Endometrium (tissue), 2 donors: ENCODE measurements at regions not wholly inside any gene's neighbourhood (a gene's known extent, or its start where the extent isn't known, plus 50 kb on each side); places are given as distances from the start of the nearest gene placed in this dataset.
"Not testable (repeated sequence)": the region's sequence is repeated elsewhere in the genome, so short reads cannot be mapped to it uniquely, and the experiment has no call there.

Experiments used
- FAIRE-seq: peaks from 2 replicates; lab custom pipeline; 2012; peaks lifted over from hg19 to GRCh38; lab: Jason Lieb, UNC
- donor health status: control.
- donor health status: control.

- FAIRE-seq, result no peak
Observed at GRCh38 chr20:41784209-41784958, 166.2 kb upstream of the CHD6 start.

- no peak for FAIRE-seq
Observed at GRCh38 chr20:41783423-41784208, 165.4 kb upstream of the CHD6 start.

DNA sequence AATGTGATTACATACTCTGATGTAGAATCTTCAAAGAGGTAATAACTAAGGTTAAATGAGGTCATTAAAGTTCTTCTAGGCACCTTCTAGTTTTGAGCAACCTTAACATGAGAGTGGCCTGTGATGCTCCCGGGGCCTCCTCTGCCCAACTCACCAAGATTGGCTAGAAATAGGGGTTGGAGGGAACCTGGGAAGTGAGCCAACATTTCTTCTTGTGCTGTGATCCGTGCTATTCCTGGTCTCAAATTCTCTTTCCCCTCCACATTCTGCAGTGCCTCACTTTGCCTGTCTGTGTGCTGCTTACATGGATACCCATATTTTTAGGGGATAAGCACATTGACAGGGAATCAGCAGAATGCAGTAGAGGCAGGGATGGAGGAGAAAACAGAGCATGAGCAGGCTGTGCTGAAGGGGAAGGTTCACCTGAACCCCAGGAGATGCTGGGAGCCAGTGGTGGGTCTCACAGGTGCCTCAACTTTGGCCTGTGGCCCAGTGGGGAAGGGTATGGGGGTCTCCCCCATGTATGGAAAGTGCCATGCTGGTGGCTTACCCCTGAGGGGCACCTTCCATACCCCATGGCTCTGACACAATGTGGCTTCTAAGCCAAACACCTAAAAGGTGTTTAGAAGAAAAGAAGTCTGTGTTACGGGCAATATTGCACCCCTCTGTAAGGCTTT lies 164.7 kb upstream of the CHD6 start:
- FAIRE-seq, result no peak

DNA sequence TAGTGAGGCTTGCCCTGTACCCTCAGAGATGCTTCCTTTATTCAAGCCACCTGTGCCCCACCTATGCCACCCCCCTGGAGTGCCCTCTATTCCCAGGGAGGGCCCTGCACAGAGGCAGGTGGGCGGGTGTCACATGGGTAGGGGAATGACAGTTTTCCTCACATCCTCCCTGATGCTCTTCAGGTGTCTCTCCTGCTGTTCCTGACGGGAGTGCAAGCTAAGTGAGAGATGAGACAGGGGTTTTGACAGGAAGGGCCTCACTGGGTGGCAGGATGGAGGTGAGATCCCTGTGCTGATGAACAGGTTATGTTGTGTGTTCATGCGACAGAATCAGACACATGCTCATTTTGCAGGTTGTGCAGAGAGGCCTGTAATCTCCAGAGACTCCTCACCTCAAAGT lies 164.1 kb upstream of the CHD6 start:
- no peak for FAIRE-seq

DNA sequence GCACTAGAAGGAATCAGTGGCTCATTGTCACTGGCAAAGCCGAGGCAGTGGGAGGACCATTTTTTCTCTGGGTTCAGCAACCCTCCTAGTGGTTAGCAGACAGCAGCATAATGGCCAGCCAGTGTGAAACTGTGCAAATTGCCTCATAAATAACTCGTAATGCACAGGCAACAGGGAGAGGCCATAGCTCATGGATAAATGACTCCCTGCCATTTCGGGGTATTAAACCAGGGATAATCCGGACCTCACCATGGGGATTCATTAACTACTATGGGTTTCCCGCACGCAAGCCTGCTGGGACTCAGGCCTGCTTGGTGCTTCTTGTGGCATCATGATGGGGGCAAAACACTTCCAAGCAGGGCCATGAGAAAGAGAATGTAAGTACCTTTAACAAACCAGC lies 158.2 kb upstream of the CHD6 start:
- FAIRE-seq, result no peak

DNA sequence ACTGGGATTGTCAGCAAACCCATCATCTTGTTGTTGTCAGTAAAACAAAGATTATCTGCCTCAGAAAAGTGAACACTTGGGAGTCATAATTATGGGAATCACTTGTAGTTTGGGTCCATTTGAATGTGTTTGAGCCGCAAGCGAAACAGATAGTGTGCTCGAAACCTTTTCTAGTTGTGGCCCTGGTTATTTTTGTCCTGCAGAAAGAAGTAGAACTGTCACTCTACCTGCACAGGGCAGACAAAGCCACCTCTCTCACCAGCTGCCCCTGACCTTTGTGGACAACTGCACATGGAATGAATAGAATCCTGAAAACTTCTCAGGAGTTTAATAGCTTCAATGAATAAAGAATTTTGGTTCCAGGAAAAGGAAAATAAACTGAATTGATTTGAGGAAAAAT lies 156.1 kb upstream of the CHD6 start:
- no peak for FAIRE-seq

GRCh38 chr20:41770965-41771364 lies 152.8 kb upstream of the CHD6 start:
- FAIRE-seq, result no peak

DNA sequence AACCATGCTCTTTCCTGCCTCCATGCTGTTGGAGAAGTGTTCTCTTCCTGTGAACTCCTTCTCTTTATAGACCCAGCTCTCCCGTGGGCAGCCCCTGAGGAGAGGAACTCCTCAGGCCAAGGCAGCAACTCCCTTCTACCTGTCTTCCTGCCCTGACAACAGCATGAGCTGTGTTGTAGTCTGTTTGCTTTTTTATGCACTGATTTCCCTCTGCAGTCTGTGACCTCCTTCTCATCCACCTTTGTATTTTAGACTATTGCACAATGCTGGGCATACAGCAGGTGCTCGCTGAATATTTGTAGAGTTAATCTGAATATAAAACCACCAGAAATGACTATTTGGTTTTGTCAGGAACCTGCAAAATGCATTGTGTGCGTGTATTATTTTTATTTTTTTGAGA lies 152.2 kb upstream of the CHD6 start:
- FAIRE-seq, result no peak

GRCh38 chr20:41769592-41770018 lies 151.4 kb upstream of the CHD6 start:
- FAIRE-seq, result no peak

GRCh38 chr20:41750137-41750536 lies 132.0 kb upstream of the CHD6 start:
- no peak for FAIRE-seq

GRCh38 chr20:41748756-41749582 lies 130.8 kb upstream of the CHD6 start:
- no peak for FAIRE-seq

GRCh38 chr20:41748051-41748450 lies 129.9 kb upstream of the CHD6 start:
- FAIRE-seq, result no peak

DNA sequence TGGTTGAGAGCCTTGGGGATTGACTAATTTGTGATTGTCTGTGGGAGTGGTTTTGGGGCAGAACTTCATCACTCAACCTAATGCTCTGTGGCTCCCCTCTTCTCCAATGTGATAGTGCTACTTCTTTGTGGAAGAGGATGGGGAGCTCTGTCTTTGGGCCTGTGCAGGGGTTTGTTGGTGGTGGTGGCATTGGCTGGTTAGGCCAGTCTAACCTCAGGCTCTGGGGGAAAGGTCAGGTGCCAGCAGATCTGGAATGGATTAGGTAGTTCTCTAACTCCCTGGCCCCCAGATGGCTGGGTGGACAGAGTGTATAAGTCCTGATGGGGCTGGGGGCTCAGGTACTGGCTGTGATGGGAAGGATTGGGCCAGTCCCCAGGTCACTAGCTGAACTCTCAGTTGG lies 129.0 kb upstream of the CHD6 start:
- no peak for FAIRE-seq

DNA sequence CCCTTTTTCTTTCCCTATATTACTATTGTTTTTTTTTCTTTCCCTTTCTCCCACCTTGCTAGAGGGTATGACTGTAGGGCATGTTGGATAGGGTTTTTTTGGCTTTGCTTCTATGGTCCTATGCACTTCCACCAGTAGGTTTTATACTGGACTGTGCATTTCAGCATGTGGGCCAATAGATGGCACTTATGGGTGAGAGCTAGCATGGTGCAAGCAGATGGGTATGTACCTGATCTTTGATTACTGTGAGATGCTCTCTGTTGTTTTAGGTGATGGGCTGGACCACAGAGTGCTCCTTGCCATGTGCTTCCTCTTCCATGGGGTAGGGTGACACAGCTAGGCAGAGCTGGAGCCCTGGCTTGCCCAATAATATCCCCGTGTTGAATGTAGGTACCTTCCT lies 128.5 kb upstream of the CHD6 start:
- no peak for FAIRE-seq

GRCh38 chr20:41738604-41739206 lies 120.5 kb upstream of the CHD6 start:
- no peak for FAIRE-seq

DNA sequence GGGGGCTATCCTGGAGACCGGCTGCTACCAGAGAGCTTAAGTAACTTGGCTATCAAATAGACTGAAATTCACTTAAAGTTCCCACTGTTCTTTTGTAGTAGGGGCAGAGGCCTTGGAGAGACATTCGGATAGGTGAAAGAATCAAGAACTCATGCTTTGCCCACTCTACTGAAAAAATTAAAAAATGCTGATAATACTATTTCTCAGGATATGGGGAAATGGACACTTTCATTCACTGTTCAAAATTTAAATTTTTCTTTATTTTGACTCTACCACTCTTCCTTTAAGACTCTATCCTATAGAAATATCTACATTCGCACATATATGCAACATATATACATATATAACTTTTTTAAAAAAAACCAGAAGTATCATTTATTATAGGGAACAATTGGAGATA lies 117.8 kb upstream of the CHD6 start:
- FAIRE-seq, result no peak

GRCh38 chr20:41734506-41734945 lies 116.3 kb upstream of the CHD6 start:
- no peak for FAIRE-seq

GRCh38 chr20:41733151-41733550 lies 115.0 kb upstream of the CHD6 start:
- FAIRE-seq, result no peak

- not testable (repeated sequence) for FAIRE-seq
Observed at GRCh38 chr20:41731198-41731597, 113.0 kb upstream of the CHD6 start.

GRCh38 chr20:41727681-41728080 lies 109.5 kb upstream of the CHD6 start:
- not testable (repeated sequence) for FAIRE-seq

GRCh38 chr20:41726727-41727126 lies 108.5 kb upstream of the CHD6 start:
- FAIRE-seq, result no peak

- no peak for FAIRE-seq
Observed at GRCh38 chr20:41719151-41719550, 101.0 kb upstream of the CHD6 start.
